HCT116 (cell line): ENCODE measurements at regions not wholly inside any gene's neighbourhood (a gene's known extent, or its start where the extent isn't known, plus 50 kb on each side); places are given as distances from the start of the nearest gene placed in this dataset.

ENCODE experiments used
- CEBPB ChIP-seq: IDR thresholded peaks from 2 replicates; pipeline ENCODE4 v1.6.1; 2012; ENCODE audit warnings: low read depth
- EGR1 ChIP-seq: IDR thresholded peaks from 2 replicates; pipeline ENCODE4 v1.6.1; 2012; ENCODE audit warnings: low read depth
- ELF1 ChIP-seq: IDR thresholded peaks from 2 replicates; pipeline ENCODE4 v1.6.1; 2012; ENCODE audit warnings: low read depth, borderline replicate concordance
- EZH2 ChIP-seq: fragments of 200-600 bp; sonication (generic); IDR thresholded peaks from 2 replicates; pipeline ENCODE4 v1.6.1; 2017; ENCODE audit warnings: antibody characterized with exemption, mixed run types
- JUND ChIP-seq: IDR thresholded peaks from 2 replicates; pipeline ENCODE4 v1.6.1; 2012
- POLR2A ChIP-seq: IDR thresholded peaks from 2 replicates; pipeline ENCODE4 v1.7.0; 2011; ENCODE audit warnings: borderline replicate concordance; ENCODE audit not compliant: insufficient read depth, insufficient read length; ENCODE audit errors: extremely low read depth
- RAD21 ChIP-seq: IDR thresholded peaks from 2 replicates; pipeline ENCODE4 v1.6.1; 2012; ENCODE audit warnings: low read depth, mild to moderate bottlenecking
- SP1 ChIP-seq: IDR thresholded peaks from 2 replicates; pipeline ENCODE4 v1.6.1; 2012; ENCODE audit warnings: low read depth
- ZNF274 ChIP-seq: fragments of 200-500 bp; sonication (Bioruptor generic); IDR thresholded peaks from 2 replicates; pipeline ENCODE4 v1.6.1; 2014; ENCODE audit warnings: mild to moderate bottlenecking, low read depth, low read length, inconsistent platforms
- TF ChIP-seq, protein P1 (sequence below), 3 experiments: fragments of 200-600 bp in 1 of 3; sonication (generic) in 1 of 3; IDR thresholded peaks in 2 of 3; conservative IDR thresholded peaks in 1 of 3; 2 replicates each; pipeline ENCODE4 v1.5.1; 2012 to 2017; ENCODE audit warnings: low read depth in 2 of 3, low read length in 2 of 3, antibody characterized with exemption in 1 of 3, borderline replicate concordance in 1 of 3, control low read depth in 1 of 3, mild to moderate bottlenecking in 1 of 3, mixed read lengths in 1 of 3, mixed run types in 1 of 3, moderate library complexity in 1 of 3; ENCODE audit not compliant: insufficient read depth in 1 of 3
- TF ChIP-seq, protein P2 (sequence below): IDR thresholded peaks from 2 replicates; pipeline ENCODE4 v1.6.1; 2012; ENCODE audit warnings: low read depth
- TF ChIP-seq, protein P3 (sequence below): IDR thresholded peaks from 2 replicates; pipeline ENCODE4 v1.6.1; 2012

DNA sequence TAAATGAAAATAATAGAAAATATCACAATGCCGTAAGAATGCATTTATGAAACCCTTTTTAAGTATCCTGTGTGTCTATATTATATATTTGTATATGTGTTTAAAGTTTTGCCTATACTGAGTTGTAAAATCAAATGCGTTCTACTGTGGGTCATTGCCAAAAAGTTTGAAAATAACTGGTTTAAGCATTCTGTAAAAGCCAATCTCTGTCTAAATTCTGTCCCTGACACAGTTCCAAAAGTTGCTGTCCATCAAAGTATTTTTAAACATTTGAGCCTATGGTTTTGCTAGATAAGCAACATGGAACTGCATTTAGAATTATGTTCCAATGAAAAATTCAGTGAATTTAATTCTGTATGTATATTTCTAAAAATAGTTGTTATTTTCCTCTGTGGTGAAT lies 1360.4 kb upstream of the CRIM1 start:
- TF ChIP-seq, protein P1, sequence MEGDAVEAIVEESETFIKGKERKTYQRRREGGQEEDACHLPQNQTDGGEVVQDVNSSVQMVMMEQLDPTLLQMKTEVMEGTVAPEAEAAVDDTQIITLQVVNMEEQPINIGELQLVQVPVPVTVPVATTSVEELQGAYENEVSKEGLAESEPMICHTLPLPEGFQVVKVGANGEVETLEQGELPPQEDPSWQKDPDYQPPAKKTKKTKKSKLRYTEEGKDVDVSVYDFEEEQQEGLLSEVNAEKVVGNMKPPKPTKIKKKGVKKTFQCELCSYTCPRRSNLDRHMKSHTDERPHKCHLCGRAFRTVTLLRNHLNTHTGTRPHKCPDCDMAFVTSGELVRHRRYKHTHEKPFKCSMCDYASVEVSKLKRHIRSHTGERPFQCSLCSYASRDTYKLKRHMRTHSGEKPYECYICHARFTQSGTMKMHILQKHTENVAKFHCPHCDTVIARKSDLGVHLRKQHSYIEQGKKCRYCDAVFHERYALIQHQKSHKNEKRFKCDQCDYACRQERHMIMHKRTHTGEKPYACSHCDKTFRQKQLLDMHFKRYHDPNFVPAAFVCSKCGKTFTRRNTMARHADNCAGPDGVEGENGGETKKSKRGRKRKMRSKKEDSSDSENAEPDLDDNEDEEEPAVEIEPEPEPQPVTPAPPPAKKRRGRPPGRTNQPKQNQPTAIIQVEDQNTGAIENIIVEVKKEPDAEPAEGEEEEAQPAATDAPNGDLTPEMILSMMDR (IDR thresholded peaks at IDR 0.05 in 2 of 3, conservative IDR thresholded peaks at IDR 0.05 in 1 of 3; ENCODE audit: borderline replicate concordance in 1 of 3, insufficient read depth in 1 of 3, low read depth in 2 of 3, low read length in 2 of 3): no peak
- TF ChIP-seq ELF1 (no peak), EGR1 (no peak), POLR2A (no peak), EZH2 (no peak), SP1 (no peak), CEBPB (no peak), JUND (no peak), ZNF274 (no peak), RAD21 (no peak)
- TF ChIP-seq, protein P2, sequence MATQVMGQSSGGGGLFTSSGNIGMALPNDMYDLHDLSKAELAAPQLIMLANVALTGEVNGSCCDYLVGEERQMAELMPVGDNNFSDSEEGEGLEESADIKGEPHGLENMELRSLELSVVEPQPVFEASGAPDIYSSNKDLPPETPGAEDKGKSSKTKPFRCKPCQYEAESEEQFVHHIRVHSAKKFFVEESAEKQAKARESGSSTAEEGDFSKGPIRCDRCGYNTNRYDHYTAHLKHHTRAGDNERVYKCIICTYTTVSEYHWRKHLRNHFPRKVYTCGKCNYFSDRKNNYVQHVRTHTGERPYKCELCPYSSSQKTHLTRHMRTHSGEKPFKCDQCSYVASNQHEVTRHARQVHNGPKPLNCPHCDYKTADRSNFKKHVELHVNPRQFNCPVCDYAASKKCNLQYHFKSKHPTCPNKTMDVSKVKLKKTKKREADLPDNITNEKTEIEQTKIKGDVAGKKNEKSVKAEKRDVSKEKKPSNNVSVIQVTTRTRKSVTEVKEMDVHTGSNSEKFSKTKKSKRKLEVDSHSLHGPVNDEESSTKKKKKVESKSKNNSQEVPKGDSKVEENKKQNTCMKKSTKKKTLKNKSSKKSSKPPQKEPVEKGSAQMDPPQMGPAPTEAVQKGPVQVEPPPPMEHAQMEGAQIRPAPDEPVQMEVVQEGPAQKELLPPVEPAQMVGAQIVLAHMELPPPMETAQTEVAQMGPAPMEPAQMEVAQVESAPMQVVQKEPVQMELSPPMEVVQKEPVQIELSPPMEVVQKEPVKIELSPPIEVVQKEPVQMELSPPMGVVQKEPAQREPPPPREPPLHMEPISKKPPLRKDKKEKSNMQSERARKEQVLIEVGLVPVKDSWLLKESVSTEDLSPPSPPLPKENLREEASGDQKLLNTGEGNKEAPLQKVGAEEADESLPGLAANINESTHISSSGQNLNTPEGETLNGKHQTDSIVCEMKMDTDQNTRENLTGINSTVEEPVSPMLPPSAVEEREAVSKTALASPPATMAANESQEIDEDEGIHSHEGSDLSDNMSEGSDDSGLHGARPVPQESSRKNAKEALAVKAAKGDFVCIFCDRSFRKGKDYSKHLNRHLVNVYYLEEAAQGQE: no peak
- TF ChIP-seq, protein P3, sequence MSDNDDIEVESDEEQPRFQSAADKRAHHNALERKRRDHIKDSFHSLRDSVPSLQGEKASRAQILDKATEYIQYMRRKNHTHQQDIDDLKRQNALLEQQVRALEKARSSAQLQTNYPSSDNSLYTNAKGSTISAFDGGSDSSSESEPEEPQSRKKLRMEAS: no peak
